ENCODE measurements at regions not wholly inside any gene's neighbourhood (a gene's known extent, or its start where the extent isn't known, plus 50 kb on each side); places are given as distances from the start of the nearest gene placed in this dataset.

GRCh38 chr4:157728215-157728614, 444.6 kb downstream of the GASK1B start:
- FAIRE-seq (no peak), DNase-seq (ENCODE audit: low read depth) (no peak)
- Histone ChIP-seq H3K36me3 (ENCODE audit: control insufficient read depth, insufficient read depth, low read length) (no peaks in the 10 kb centered on the region), H3K27me3 (ENCODE audit: control insufficient read depth, insufficient read depth, low read length) (no peaks in the 10 kb centered on the region), H3K4me3 (ENCODE audit: low read depth, low read length) (no peak overlapping the region)
- TF ChIP-seq, protein P1, sequence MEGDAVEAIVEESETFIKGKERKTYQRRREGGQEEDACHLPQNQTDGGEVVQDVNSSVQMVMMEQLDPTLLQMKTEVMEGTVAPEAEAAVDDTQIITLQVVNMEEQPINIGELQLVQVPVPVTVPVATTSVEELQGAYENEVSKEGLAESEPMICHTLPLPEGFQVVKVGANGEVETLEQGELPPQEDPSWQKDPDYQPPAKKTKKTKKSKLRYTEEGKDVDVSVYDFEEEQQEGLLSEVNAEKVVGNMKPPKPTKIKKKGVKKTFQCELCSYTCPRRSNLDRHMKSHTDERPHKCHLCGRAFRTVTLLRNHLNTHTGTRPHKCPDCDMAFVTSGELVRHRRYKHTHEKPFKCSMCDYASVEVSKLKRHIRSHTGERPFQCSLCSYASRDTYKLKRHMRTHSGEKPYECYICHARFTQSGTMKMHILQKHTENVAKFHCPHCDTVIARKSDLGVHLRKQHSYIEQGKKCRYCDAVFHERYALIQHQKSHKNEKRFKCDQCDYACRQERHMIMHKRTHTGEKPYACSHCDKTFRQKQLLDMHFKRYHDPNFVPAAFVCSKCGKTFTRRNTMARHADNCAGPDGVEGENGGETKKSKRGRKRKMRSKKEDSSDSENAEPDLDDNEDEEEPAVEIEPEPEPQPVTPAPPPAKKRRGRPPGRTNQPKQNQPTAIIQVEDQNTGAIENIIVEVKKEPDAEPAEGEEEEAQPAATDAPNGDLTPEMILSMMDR (IDR thresholded peaks at IDR 0.05; ENCODE audit: insufficient read depth, low read length, severe bottlenecking) = no peak

DNA sequence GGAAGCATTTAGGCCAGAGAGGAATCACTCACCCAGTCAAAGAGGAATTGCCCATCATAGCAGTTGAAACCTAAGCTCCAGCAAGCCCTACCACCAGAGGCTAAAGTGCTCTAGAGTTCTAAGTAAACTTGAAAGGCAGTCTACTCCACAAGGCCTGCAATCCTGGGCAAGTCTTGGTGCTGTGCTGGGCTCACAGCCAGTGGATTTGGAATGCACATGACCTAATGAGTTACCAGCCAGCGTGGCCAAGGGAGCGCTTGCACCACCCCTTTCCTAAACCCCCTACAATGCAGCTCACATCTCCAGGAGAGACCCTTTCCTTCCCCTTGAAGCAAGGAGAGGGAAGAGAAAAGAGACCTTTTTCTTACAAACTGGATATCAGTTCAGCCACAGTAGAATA, 445.7 kb downstream of the GASK1B start:
- H3K36me3 ChIP-seq (ENCODE audit: control insufficient read depth, insufficient read depth, low read length) = no peaks in the 10 kb centered on the region
- TF ChIP-seq, protein P1 (IDR thresholded peaks at IDR 0.05; ENCODE audit: insufficient read depth, low read length, severe bottlenecking) = no peak
- FAIRE-seq (peak; percentile 40), DNase-seq (ENCODE audit: low read depth) (peak; percentile 9)
- no peaks in the 10 kb centered on the region for H3K27me3 ChIP-seq (ENCODE audit: control insufficient read depth, insufficient read depth, low read length)
- no peak overlapping the region for H3K4me3 ChIP-seq (ENCODE audit: low read depth, low read length)

DNA sequence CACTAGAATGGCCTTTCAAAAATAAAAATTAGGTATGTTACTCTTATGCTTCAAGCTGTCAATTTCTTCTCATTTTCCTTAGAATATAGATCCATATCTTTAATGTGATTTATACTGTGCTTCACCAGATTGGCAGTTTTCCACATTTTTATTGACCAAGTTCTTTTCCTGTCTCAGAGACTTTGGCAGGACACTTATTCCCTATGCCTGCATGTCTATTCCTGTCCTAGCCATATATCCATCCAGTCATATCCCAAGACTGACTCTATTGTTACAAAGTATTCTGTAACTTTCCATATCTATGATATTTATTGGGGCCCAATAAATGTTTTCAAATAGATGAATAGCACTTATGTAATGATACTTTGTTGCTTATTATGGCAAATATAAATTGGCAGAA, 450.7 kb downstream of the GASK1B start:
- Histone ChIP-seq H3K4me3 (ENCODE audit: low read depth, low read length) (no peak overlapping the region), H3K27me3 (ENCODE audit: control insufficient read depth, insufficient read depth, low read length) (no peaks in the 10 kb centered on the region), H3K36me3 (ENCODE audit: control insufficient read depth, insufficient read depth, low read length) (no peaks in the 10 kb centered on the region)
- TF ChIP-seq, protein P1 (IDR thresholded peaks at IDR 0.05; ENCODE audit: insufficient read depth, low read length, severe bottlenecking) = no peak
- FAIRE-seq (no peak), DNase-seq (ENCODE audit: low read depth) (peak; percentile 50)

GRCh38 chr4:157713342-157713741, 459.5 kb downstream of the GASK1B start:
- Histone ChIP-seq H3K4me3 (ENCODE audit: low read depth, low read length) (no peak overlapping the region), H3K36me3 (ENCODE audit: control insufficient read depth, insufficient read depth, low read length) (no peaks in the 10 kb centered on the region), H3K27me3 (ENCODE audit: control insufficient read depth, insufficient read depth, low read length) (no peaks in the 10 kb centered on the region)
- TF ChIP-seq, protein P1 (IDR thresholded peaks at IDR 0.05; ENCODE audit: insufficient read depth, low read length, severe bottlenecking) = no peak
- FAIRE-seq (no peak), DNase-seq (ENCODE audit: low read depth) (peak; percentile 20)

GRCh38 chr4:157706155-157706554, 466.7 kb downstream of the GASK1B start:
- TF ChIP-seq, protein P1 (IDR thresholded peaks at IDR 0.05; ENCODE audit: insufficient read depth, low read length, severe bottlenecking) = no peak
- Histone ChIP-seq H3K36me3 (ENCODE audit: control insufficient read depth, insufficient read depth, low read length) (no peaks in the 10 kb centered on the region), H3K27me3 (ENCODE audit: control insufficient read depth, insufficient read depth, low read length) (no peaks in the 10 kb centered on the region), H3K4me3 (ENCODE audit: low read depth, low read length) (no peak overlapping the region)
- DNase-seq (ENCODE audit: low read depth) (no peak), FAIRE-seq (no peak)

DNA sequence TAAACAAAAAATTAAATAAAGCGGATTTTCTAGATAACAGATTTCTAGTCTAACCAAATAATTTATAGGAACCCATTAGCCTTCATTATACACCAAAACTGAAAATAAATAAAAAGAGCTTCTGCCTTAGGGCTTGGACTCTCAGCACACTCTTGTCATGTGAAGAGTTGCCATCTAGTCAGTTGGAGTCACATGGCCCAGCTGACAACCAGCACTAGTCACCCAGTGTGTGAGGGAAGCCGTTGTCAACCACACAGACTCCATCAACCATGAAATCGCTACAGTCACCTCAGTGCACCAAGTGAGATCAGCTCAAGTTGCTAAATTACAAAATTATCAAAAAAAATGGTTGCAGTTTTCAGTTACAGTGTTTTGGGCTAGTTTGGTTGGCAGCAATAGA, 470.0 kb downstream of the GASK1B start:
- no peaks in the 10 kb centered on the region for H3K36me3 ChIP-seq (ENCODE audit: control insufficient read depth, insufficient read depth, low read length)
- DNase-seq (ENCODE audit: low read depth) (no peak), FAIRE-seq (no peak)
- H3K27me3 ChIP-seq (ENCODE audit: control insufficient read depth, insufficient read depth, low read length) = no peaks in the 10 kb centered on the region
- TF ChIP-seq, protein P1 (IDR thresholded peaks at IDR 0.05; ENCODE audit: insufficient read depth, low read length, severe bottlenecking) = no peak
- no peak overlapping the region for H3K4me3 ChIP-seq (ENCODE audit: low read depth, low read length)

Measured in bronchial epithelial cell (primary cell).